Left ventricle myocardium superior (tissue), 1 donor: ENCODE measurements at regions not wholly inside any gene's neighbourhood (a gene's known extent, or its start where the extent isn't known, plus 50 kb on each side); places are given as distances from the start of the nearest gene placed in this dataset.

Source experiments
- ATAC-seq: fragments of 200-7000 bp; cut with Tn5 transposase; one replicate; pipeline ENCODE4 v1.9.1; 2020; ENCODE audit warnings: mild to moderate bottlenecking, moderate library complexity
- DNase-seq: peaks from one replicate; pipeline ENCODE4 v3.0.0-alpha.2; 2020
- intact Hi-C: fragments of 100-400 bp; cut with micrococcal nuclease; formaldehyde crosslinking; loops from one replicate; pipeline ENCODE4 v1.11.0; 2022
- donor health status: DM: no; HTN: yes; CAD: no; lungs with severe emphysema.

GRCh38 chr2:173419506-173419905 lies 64.8 kb downstream of the CDCA7 start:
- no peak for DNase-seq
- intact Hi-C loops: no loop called here

GRCh38 chr2:173424886-173425285 lies 70.2 kb downstream of the CDCA7 start:
- no peak for DNase-seq
- intact Hi-C loops: no loop called here
- ATAC-seq: no peak

More at GRCh38 chr2:173419506-173419905, 64.8 kb downstream of the CDCA7 start:
- ATAC-seq: no peak

GRCh38 chr2:173427887-173428668 lies 73.4 kb downstream of the CDCA7 start:
- intact Hi-C loops: no loop called here
- DNase-seq (peak; percentile 75), ATAC-seq (peak; percentile 97)

- no peak for ATAC-seq
- no peak for DNase-seq
- intact Hi-C loops: no loop called here
Measured at GRCh38 chr2:173431191-173431590, 76.5 kb downstream of the CDCA7 start.

GRCh38 chr2:173432049-173432754 lies 77.5 kb downstream of the CDCA7 start:
- intact Hi-C loops: no loop called here
- DNase-seq (no peak), ATAC-seq (no peak)

- peak; percentile 78 for ATAC-seq
- DNase-seq: no peak
- intact Hi-C loops: no loop called here
Measured at GRCh38 chr2:173434762-173435569, 80.3 kb downstream of the CDCA7 start.

GRCh38 chr2:173435574-173435973 lies 80.9 kb downstream of the CDCA7 start:
- ATAC-seq (no peak), DNase-seq (no peak)
- intact Hi-C loops: no loop called here

GRCh38 chr2:173436088-173436487 lies 81.4 kb downstream of the CDCA7 start:
- no peak for ATAC-seq
- intact Hi-C loops: no loop called here
- DNase-seq: no peak

- DNase-seq (no peak), ATAC-seq (peak; percentile 49)
- intact Hi-C loops: no loop called here
Measured at GRCh38 chr2:173441222-173441621, 86.5 kb downstream of the CDCA7 start.

- DNase-seq: no peak
- ATAC-seq: no peak
- intact Hi-C loops: no loop called here
Measured at GRCh38 chr2:173442542-173442941, 87.9 kb downstream of the CDCA7 start.

GRCh38 chr2:173446722-173447121 lies 92.0 kb downstream of the CDCA7 start:
- ATAC-seq (no peak), DNase-seq (no peak)
- intact Hi-C loops: no loop called here

- ATAC-seq (peak; percentile 98), DNase-seq (peak; percentile 85)
- intact Hi-C loops: no loop called here
Measured at GRCh38 chr2:173448938-173449471, 94.3 kb downstream of the CDCA7 start.

GRCh38 chr2:173451118-173451517 lies 96.4 kb downstream of the CDCA7 start:
- no peak for DNase-seq
- no peak for ATAC-seq
- intact Hi-C loops: loop anchor here (5.0 kb wide), 1 partner anchor 54 kb away; no protein-coding TSS in a partner anchor

- ATAC-seq: no peak
- no peak for DNase-seq
- intact Hi-C loops: loop anchor here (5.0 kb wide), 1 partner anchor 55 kb away; no protein-coding TSS in a partner anchor
Measured at GRCh38 chr2:173451941-173452340, 97.3 kb downstream of the CDCA7 start.

- intact Hi-C loops: loop anchor here (5.0 kb wide), 1 partner anchor 55 kb away; no protein-coding TSS in a partner anchor
- DNase-seq (no peak), ATAC-seq (no peak)
Measured at GRCh38 chr2:173452416-173452815, 97.7 kb downstream of the CDCA7 start.

- ATAC-seq (no peak), DNase-seq (no peak)
- intact Hi-C loops: no loop called here
Measured at GRCh38 chr2:173456960-173457359, 102.3 kb downstream of the CDCA7 start.

GRCh38 chr2:173457366-173457765 lies 102.7 kb downstream of the CDCA7 start:
- no peak for ATAC-seq
- intact Hi-C loops: no loop called here
- no peak for DNase-seq

GRCh38 chr2:173458991-173459780 lies 104.5 kb downstream of the CDCA7 start:
- DNase-seq (no peak), ATAC-seq (no peak)
- intact Hi-C loops: no loop called here
